Activated naive CD8-positive, alpha-beta T cell treated with anti-CD3 and anti-CD28 coated beads for 36 hours (primary cell): ENCODE measurements at regions not wholly inside any gene's neighbourhood (a gene's known extent, or its start where the extent isn't known, plus 50 kb on each side); places are given as distances from the start of the nearest gene placed in this dataset.

Experiments used
- DNase-seq: peaks from one replicate; pipeline ENCODE4 v3.0.0; 2021
- H3K27ac Mint-ChIP-seq: one replicate; pipeline ENCODE4 v1.8.0; 2022; ENCODE audit warnings: mild to moderate bottlenecking, moderate library complexity, mixed read lengths
- H3K27me3 Mint-ChIP-seq: one replicate; pipeline ENCODE4 v1.8.0; 2022; ENCODE audit warnings: mild to moderate bottlenecking, mixed read lengths
- H3K36me3 Mint-ChIP-seq: one replicate; pipeline ENCODE4 v1.8.0; 2021; ENCODE audit warnings: mild to moderate bottlenecking, mixed read lengths
- H3K4me1 Mint-ChIP-seq: one replicate; pipeline ENCODE4 v1.8.0; 2021; ENCODE audit warnings: mixed read lengths
- H3K4me3 Mint-ChIP-seq: one replicate; pipeline ENCODE4 v1.8.0; 2022; ENCODE audit warnings: mild to moderate bottlenecking, moderate library complexity, mixed read lengths
- H3K9me3 Mint-ChIP-seq: one replicate; pipeline ENCODE4 v1.8.0; 2022; ENCODE audit warnings: mixed read lengths

- no peak for DNase-seq
- Mint-ChIP-seq H3K27me3 (no peaks in the 10 kb centered on the region), H3K9me3 (peaks cover 4% of the 10 kb centered on the region), H3K36me3 (no peaks in the 10 kb centered on the region), H3K4me1 (no peaks in the 10 kb centered on the region), H3K4me3 (no peak overlapping the region), H3K27ac (no peak overlapping the region)
Observed at GRCh38 chr7:52920977-52921376, 114.5 kb upstream of the POM121L12 start.

GRCh38 chr7:52917982-52918578 is 117.4 kb upstream of the POM121L12 start:
- DNase-seq = no peak
- Mint-ChIP-seq H3K9me3 (peaks cover 3% of the 10 kb centered on the region), H3K4me1 (no peaks in the 10 kb centered on the region), H3K27me3 (no peaks in the 10 kb centered on the region), H3K27ac (no peak overlapping the region), H3K36me3 (no peaks in the 10 kb centered on the region), H3K4me3 (no peak overlapping the region)

DNA sequence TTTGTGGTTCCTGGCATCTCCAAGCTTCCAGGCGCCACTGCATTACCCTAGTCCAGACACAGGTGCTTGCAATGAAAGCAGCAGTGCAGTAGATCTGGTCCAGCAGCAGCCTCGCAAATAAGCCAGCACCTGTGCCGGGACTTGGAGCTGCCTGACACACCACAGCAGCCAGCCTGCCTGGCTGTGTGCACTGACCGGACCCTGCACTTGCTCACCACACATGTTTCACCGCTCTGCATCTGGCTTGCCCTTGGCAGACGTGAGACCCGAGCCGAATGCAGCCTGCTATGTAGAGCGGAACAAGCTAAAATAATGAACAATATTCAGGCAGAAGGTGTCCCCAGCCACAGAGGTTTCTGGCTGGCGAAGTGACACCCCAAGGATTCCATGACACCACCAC is 123.6 kb upstream of the POM121L12 start:
- peaks cover 8% of the 10 kb centered on the region for H3K9me3 Mint-ChIP-seq
- H3K4me3 Mint-ChIP-seq = no peak overlapping the region
- no peaks in the 10 kb centered on the region for H3K36me3 Mint-ChIP-seq
- no peak overlapping the region for H3K27ac Mint-ChIP-seq
- H3K4me1 Mint-ChIP-seq = no peaks in the 10 kb centered on the region
- DNase-seq = no peak
- H3K27me3 Mint-ChIP-seq = no peaks in the 10 kb centered on the region

DNA sequence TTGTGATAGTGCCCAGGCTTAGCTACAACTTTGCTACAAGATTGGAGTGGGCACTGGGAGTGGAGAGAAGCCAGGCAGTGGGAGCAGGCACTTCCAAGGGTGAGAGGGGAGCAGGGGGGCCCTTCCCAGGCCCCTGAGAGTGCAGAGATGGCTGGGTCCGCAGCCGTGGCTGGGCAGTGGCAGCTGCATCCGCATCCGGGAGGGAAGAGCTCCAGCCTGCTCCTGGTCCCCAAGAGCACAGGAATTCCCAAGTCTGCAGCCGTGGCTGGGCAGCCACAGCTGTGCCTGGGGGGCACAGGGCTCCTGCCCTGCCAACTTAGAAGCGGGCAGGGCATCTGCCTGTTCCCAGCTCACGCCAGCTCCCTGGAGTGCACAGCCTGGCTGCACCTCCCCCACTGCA is 124.1 kb upstream of the POM121L12 start:
- Mint-ChIP-seq H3K4me3 (no peak overlapping the region), H3K27ac (no peak overlapping the region), H3K36me3 (no peaks in the 10 kb centered on the region), H3K4me1 (no peaks in the 10 kb centered on the region), H3K9me3 (peaks cover 8% of the 10 kb centered on the region), H3K27me3 (no peaks in the 10 kb centered on the region)
- no peak for DNase-seq

- no peak overlapping the region for H3K27ac Mint-ChIP-seq
Observed at GRCh38 chr7:52909935-52910334, 125.5 kb upstream of the POM121L12 start.

GRCh38 chr7:52909131-52909530 is 126.3 kb upstream of the POM121L12 start:
- Mint-ChIP-seq H3K9me3 (peaks cover 10% of the 10 kb centered on the region), H3K27me3 (no peaks in the 10 kb centered on the region), H3K27ac (no peak overlapping the region), H3K36me3 (no peaks in the 10 kb centered on the region), H3K4me3 (no peak overlapping the region), H3K4me1 (no peaks in the 10 kb centered on the region)
- DNase-seq = no peak

More at GRCh38 chr7:52909935-52910334, 125.5 kb upstream of the POM121L12 start:
- no peak for DNase-seq
- Mint-ChIP-seq H3K4me1 (no peaks in the 10 kb centered on the region), H3K27me3 (no peaks in the 10 kb centered on the region), H3K9me3 (peaks cover 10% of the 10 kb centered on the region), H3K4me3 (no peak overlapping the region), H3K36me3 (no peaks in the 10 kb centered on the region)

- H3K27me3 Mint-ChIP-seq = no peaks in the 10 kb centered on the region
- no peaks in the 10 kb centered on the region for H3K4me1 Mint-ChIP-seq
- H3K4me3 Mint-ChIP-seq = no peak overlapping the region
- DNase-seq = no peak
- H3K9me3 Mint-ChIP-seq = peaks cover 7% of the 10 kb centered on the region
- no peaks in the 10 kb centered on the region for H3K36me3 Mint-ChIP-seq
- H3K27ac Mint-ChIP-seq = no peak overlapping the region
Observed at GRCh38 chr7:52897713-52898112, 137.7 kb upstream of the POM121L12 start.

DNA sequence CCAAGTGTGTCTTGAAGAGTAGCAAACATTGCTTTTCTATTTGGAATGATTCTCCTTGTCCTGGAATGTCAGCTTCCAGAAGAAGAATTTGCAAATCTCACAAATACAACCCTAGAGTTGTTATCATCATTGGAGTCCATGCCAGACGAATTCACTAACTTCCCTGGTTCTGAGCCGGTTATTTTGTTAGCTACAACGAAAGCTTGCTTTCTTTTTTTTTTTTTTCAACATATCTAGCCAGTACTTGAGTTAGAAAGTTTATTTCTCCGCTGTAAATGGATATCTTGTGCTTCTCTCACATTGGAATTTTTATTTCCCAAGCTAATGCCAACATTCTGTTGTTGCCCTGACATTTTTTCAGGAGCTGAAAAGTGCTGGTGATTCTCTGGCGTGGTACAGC is 138.1 kb upstream of the POM121L12 start:
- Mint-ChIP-seq H3K27me3 (no peaks in the 10 kb centered on the region), H3K36me3 (no peaks in the 10 kb centered on the region), H3K9me3 (peaks cover 7% of the 10 kb centered on the region), H3K4me1 (no peaks in the 10 kb centered on the region), H3K27ac (no peak overlapping the region), H3K4me3 (no peak overlapping the region)
- no peak for DNase-seq

DNA sequence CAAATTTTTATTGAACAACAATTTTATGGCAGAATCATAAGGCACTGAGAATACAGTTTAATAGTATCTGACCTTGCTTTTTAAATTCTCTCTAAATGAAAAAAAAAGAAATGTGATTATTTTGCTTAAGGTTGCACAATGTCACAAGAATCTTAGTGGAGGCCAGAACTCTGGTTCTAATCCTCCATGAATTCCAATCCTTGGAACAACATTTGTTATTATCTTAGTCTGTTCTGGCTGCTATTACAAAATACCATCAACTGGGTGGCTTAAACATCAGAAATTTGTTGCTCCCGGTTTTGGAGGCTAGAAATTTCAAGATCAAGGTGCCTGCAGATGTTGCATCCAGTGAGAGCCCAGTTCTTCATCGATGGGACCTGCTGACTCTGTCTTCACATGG is 158.2 kb upstream of the POM121L12 start:
- Mint-ChIP-seq H3K27me3 (no peaks in the 10 kb centered on the region), H3K4me3 (no peak overlapping the region), H3K27ac (no peak overlapping the region), H3K36me3 (no peaks in the 10 kb centered on the region), H3K4me1 (no peaks in the 10 kb centered on the region), H3K9me3 (peaks cover 6% of the 10 kb centered on the region)
- no peak for DNase-seq

GRCh38 chr7:52876402-52876801 is 159.0 kb upstream of the POM121L12 start:
- H3K9me3 Mint-ChIP-seq = peaks cover 6% of the 10 kb centered on the region
- H3K27ac Mint-ChIP-seq = no peak overlapping the region
- H3K27me3 Mint-ChIP-seq = no peaks in the 10 kb centered on the region
- DNase-seq = no peak
- H3K4me1 Mint-ChIP-seq = no peaks in the 10 kb centered on the region
- H3K4me3 Mint-ChIP-seq = no peak overlapping the region
- H3K36me3 Mint-ChIP-seq = no peaks in the 10 kb centered on the region

- Mint-ChIP-seq H3K27ac (no peak overlapping the region), H3K27me3 (no peaks in the 10 kb centered on the region), H3K4me1 (no peaks in the 10 kb centered on the region), H3K4me3 (no peak overlapping the region), H3K9me3 (peaks cover 20% of the 10 kb centered on the region), H3K36me3 (no peaks in the 10 kb centered on the region)
- DNase-seq = no peak
Observed at GRCh38 chr7:52863652-52864051, 171.8 kb upstream of the POM121L12 start.

DNA sequence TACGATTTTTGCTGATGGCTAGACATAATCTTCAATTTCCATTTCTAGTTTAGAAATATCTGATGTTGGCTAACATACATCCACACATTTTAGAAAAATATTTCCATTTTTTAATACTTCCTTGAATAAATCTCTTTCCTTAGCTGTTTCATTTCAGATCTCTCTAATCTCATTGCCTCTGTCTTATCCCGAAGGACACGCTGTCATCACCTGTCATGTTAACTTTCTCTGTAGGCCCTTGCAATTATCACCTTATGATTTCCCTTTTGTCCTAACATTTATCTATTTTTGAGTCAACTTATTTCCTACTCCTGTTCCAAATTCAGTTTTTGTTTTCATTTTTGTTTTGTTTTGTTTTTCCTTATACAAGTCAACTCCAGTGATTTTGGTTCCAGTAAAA is 173.1 kb upstream of the POM121L12 start:
- no peaks in the 10 kb centered on the region for H3K4me1 Mint-ChIP-seq
- no peak overlapping the region for H3K27ac Mint-ChIP-seq
- no peaks in the 10 kb centered on the region for H3K27me3 Mint-ChIP-seq
- H3K9me3 Mint-ChIP-seq = peaks cover 17% of the 10 kb centered on the region
- H3K36me3 Mint-ChIP-seq = no peaks in the 10 kb centered on the region
- DNase-seq = no peak
- no peak overlapping the region for H3K4me3 Mint-ChIP-seq

GRCh38 chr7:52857367-52857766 is 178.1 kb upstream of the POM121L12 start:
- H3K4me1 Mint-ChIP-seq = no peaks in the 10 kb centered on the region
- H3K36me3 Mint-ChIP-seq = no peaks in the 10 kb centered on the region
- no peaks in the 10 kb centered on the region for H3K27me3 Mint-ChIP-seq
- H3K27ac Mint-ChIP-seq = no peak overlapping the region
- H3K4me3 Mint-ChIP-seq = no peak overlapping the region
- DNase-seq = no peak
- peaks cover 2% of the 10 kb centered on the region for H3K9me3 Mint-ChIP-seq

DNA sequence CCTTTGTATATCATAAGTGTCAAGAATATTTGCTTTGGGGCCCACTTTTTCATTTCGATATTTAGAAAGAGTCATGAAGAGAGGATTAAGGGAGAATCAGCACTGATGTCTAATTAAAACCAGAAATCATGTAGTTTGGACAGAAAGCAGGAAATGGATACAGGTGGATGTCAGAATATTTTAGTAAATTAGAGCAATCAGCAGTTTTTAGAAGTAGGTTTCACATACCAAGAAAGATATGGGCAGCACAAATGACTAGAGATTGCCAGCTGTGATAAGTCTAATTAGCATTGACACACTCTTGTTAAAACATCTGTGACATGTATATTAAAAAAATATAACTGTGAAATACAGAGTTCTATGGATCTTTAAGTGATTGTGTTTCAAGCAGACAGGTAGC is 180.8 kb upstream of the POM121L12 start:
- no peaks in the 10 kb centered on the region for H3K36me3 Mint-ChIP-seq
- peaks cover 2% of the 10 kb centered on the region for H3K9me3 Mint-ChIP-seq
- no peak for DNase-seq
- H3K27ac Mint-ChIP-seq = no peak overlapping the region
- H3K4me3 Mint-ChIP-seq = no peak overlapping the region
- H3K4me1 Mint-ChIP-seq = no peaks in the 10 kb centered on the region
- H3K27me3 Mint-ChIP-seq = no peaks in the 10 kb centered on the region

DNA sequence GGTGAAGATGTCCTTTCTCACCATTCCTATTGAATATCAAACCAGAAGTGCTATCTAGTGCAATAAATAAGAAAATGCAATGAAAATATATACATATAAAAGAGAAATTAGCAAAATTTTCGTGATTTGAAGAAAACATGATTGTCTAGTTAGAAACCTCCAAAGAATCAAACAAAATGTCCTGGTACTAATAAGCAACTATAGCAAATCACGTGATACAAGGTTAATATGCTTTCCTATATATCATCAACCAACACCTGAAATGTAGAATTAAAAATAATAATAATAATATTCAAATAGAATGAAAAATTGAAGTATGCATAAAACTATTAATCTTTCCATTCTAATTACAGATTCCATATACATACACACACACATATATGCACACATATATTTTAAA is 183.9 kb upstream of the POM121L12 start:
- no peak overlapping the region for H3K27ac Mint-ChIP-seq
- no peaks in the 10 kb centered on the region for H3K4me1 Mint-ChIP-seq
- DNase-seq = no peak
- no peaks in the 10 kb centered on the region for H3K27me3 Mint-ChIP-seq
- H3K4me3 Mint-ChIP-seq = no peak overlapping the region
- H3K9me3 Mint-ChIP-seq = peaks cover 5% of the 10 kb centered on the region
- H3K36me3 Mint-ChIP-seq = no peaks in the 10 kb centered on the region

DNA sequence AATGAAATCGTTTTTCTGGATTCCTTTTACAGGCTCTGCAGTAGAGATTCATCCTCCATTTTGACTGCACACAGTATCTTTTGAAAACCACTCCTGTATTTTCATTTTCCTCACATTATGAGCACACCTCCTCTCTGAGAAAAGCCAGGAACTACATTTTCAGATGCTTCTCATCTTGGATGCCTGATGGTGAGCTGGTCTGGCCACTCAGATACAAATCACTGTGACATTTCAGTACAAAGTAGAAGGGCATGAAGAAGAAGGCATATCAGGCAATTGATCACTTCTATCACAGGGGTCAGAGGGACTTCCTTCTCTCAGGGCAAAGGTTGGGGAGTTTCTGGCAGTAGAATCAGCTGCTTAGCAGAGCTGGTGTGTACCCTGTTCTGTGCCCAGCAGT is 192.0 kb upstream of the POM121L12 start:
- H3K9me3 Mint-ChIP-seq = peaks cover 11% of the 10 kb centered on the region
- H3K36me3 Mint-ChIP-seq = no peaks in the 10 kb centered on the region
- H3K27ac Mint-ChIP-seq = no peak overlapping the region
- H3K27me3 Mint-ChIP-seq = no peaks in the 10 kb centered on the region
- no peak for DNase-seq
- H3K4me1 Mint-ChIP-seq = no peaks in the 10 kb centered on the region
- no peak overlapping the region for H3K4me3 Mint-ChIP-seq
